ENCODE measurements at regions not wholly inside any gene's neighbourhood (a gene's known extent, or its start where the extent isn't known, plus 50 kb on each side); places are given as distances from the start of the nearest gene placed in this dataset.

DNA sequence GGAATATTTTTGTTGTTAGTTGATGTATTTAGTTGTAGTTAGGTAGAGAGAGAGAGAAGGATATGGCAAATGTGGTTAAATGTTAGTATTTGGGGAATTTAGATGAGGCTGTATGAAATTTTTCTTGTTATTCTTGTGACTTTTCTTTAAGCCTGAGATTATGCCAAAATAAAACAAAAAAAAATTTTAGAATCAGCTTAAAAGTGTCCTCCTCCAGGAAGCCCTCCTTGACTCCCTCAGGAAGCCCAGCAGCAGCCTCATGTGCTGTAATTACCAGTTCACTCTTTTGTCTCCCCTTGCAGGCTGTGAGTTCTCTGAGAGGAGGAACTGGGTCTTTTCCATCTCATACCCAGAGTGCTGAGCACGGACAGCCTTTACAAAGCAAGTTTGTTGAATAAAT is 243.5 kb downstream of the TFCP2L1 start:
- TF ChIP-seq YY1 (IDR thresholded peaks at IDR 0.05; ENCODE audit: insufficient read depth, insufficient read length) (no peak), ZNF274 (IDR thresholded peaks at IDR 0.05; ENCODE audit: low read depth, low read length) (no peak)
